ENCODE measurements at regions not wholly inside any gene's neighbourhood (a gene's known extent, or its start where the extent isn't known, plus 50 kb on each side); places are given as distances from the start of the nearest gene placed in this dataset.
"Not testable (repeated sequence)": the region's sequence is repeated elsewhere in the genome, so short reads cannot be mapped to it uniquely, and the experiment has no call there.

- not testable (repeated sequence) for H3K9ac ChIP-seq (ENCODE audit: insufficient read length, low read depth); H3K4me3 ChIP-seq (ENCODE audit: insufficient read length, low read depth); H3K4me1 ChIP-seq (ENCODE audit: insufficient read depth, insufficient read length); H3K9me3 ChIP-seq (ENCODE audit: insufficient read depth, low read length); DNase-seq (ENCODE audit: low read depth, low spot score); H3K27me3 ChIP-seq (ENCODE audit: insufficient read depth, insufficient read length); H3K36me3 ChIP-seq (ENCODE audit: insufficient read depth, insufficient read length, low read length)
Measured at GRCh38 chr16:18263046-18263445, 73.5 kb downstream of the NPIPA8 start.

GRCh38 chr16:18261848-18262247 is 74.7 kb downstream of the NPIPA8 start:
- H3K9ac ChIP-seq (ENCODE audit: insufficient read length, low read depth); H3K27me3 ChIP-seq (ENCODE audit: insufficient read depth, insufficient read length); H3K4me3 ChIP-seq (ENCODE audit: insufficient read length, low read depth); H3K9me3 ChIP-seq (ENCODE audit: insufficient read depth, low read length); DNase-seq (ENCODE audit: low read depth, low spot score); H3K36me3 ChIP-seq (ENCODE audit: insufficient read depth, insufficient read length, low read length); H3K4me1 ChIP-seq (ENCODE audit: insufficient read depth, insufficient read length): not testable (repeated sequence)

- H3K27me3 ChIP-seq (ENCODE audit: insufficient read depth, insufficient read length); DNase-seq (ENCODE audit: low read depth, low spot score); H3K4me3 ChIP-seq (ENCODE audit: insufficient read length, low read depth); H3K9ac ChIP-seq (ENCODE audit: insufficient read length, low read depth); H3K9me3 ChIP-seq (ENCODE audit: insufficient read depth, low read length); H3K4me1 ChIP-seq (ENCODE audit: insufficient read depth, insufficient read length); H3K36me3 ChIP-seq (ENCODE audit: insufficient read depth, insufficient read length, low read length): not testable (repeated sequence)
Measured at GRCh38 chr16:18259496-18260176, 76.9 kb downstream of the NPIPA8 start.

- not testable (repeated sequence) for H3K9me3 ChIP-seq (ENCODE audit: insufficient read depth, low read length); H3K36me3 ChIP-seq (ENCODE audit: insufficient read depth, insufficient read length, low read length); H3K9ac ChIP-seq (ENCODE audit: insufficient read length, low read depth); H3K4me1 ChIP-seq (ENCODE audit: insufficient read depth, insufficient read length); DNase-seq (ENCODE audit: low read depth, low spot score); H3K27me3 ChIP-seq (ENCODE audit: insufficient read depth, insufficient read length); H3K4me3 ChIP-seq (ENCODE audit: insufficient read length, low read depth)
Measured at GRCh38 chr16:18252943-18253342, 83.6 kb downstream of the NPIPA8 start.

GRCh38 chr16:18230505-18230904 is 106.0 kb downstream of the NPIPA8 start:
- not testable (repeated sequence) for H3K4me1 ChIP-seq (ENCODE audit: insufficient read depth, insufficient read length); H3K9me3 ChIP-seq (ENCODE audit: insufficient read depth, low read length); H3K27me3 ChIP-seq (ENCODE audit: insufficient read depth, insufficient read length); DNase-seq (ENCODE audit: low read depth, low spot score); H3K36me3 ChIP-seq (ENCODE audit: insufficient read depth, insufficient read length, low read length); H3K4me3 ChIP-seq (ENCODE audit: insufficient read length, low read depth); H3K9ac ChIP-seq (ENCODE audit: insufficient read length, low read depth)

- not testable (repeated sequence) for H3K4me1 ChIP-seq (ENCODE audit: insufficient read depth, insufficient read length); DNase-seq (ENCODE audit: low read depth, low spot score); H3K27me3 ChIP-seq (ENCODE audit: insufficient read depth, insufficient read length); H3K4me3 ChIP-seq (ENCODE audit: insufficient read length, low read depth); H3K9me3 ChIP-seq (ENCODE audit: insufficient read depth, low read length); H3K36me3 ChIP-seq (ENCODE audit: insufficient read depth, insufficient read length, low read length); H3K9ac ChIP-seq (ENCODE audit: insufficient read length, low read depth)
Measured at GRCh38 chr16:18222054-18223009, 114.2 kb downstream of the NPIPA8 start.

GRCh38 chr16:18217741-18218140 is 118.8 kb downstream of the NPIPA8 start:
- not testable (repeated sequence) for H3K9ac ChIP-seq (ENCODE audit: insufficient read length, low read depth); DNase-seq (ENCODE audit: low read depth, low spot score); H3K4me3 ChIP-seq (ENCODE audit: insufficient read length, low read depth); H3K27me3 ChIP-seq (ENCODE audit: insufficient read depth, insufficient read length); H3K36me3 ChIP-seq (ENCODE audit: insufficient read depth, insufficient read length, low read length); H3K9me3 ChIP-seq (ENCODE audit: insufficient read depth, low read length); H3K4me1 ChIP-seq (ENCODE audit: insufficient read depth, insufficient read length)

- not testable (repeated sequence) for H3K4me1 ChIP-seq (ENCODE audit: insufficient read depth, insufficient read length); H3K9ac ChIP-seq (ENCODE audit: insufficient read length, low read depth); H3K9me3 ChIP-seq (ENCODE audit: insufficient read depth, low read length); H3K36me3 ChIP-seq (ENCODE audit: insufficient read depth, insufficient read length, low read length); DNase-seq (ENCODE audit: low read depth, low spot score); H3K4me3 ChIP-seq (ENCODE audit: insufficient read length, low read depth); H3K27me3 ChIP-seq (ENCODE audit: insufficient read depth, insufficient read length)
Measured at GRCh38 chr16:18216814-18217213, 119.7 kb downstream of the NPIPA8 start.

- not testable (repeated sequence) for H3K4me3 ChIP-seq (ENCODE audit: insufficient read length, low read depth); H3K9me3 ChIP-seq (ENCODE audit: insufficient read depth, low read length); H3K9ac ChIP-seq (ENCODE audit: insufficient read length, low read depth); H3K36me3 ChIP-seq (ENCODE audit: insufficient read depth, insufficient read length, low read length); DNase-seq (ENCODE audit: low read depth, low spot score); H3K27me3 ChIP-seq (ENCODE audit: insufficient read depth, insufficient read length); H3K4me1 ChIP-seq (ENCODE audit: insufficient read depth, insufficient read length)
Measured at GRCh38 chr16:18213810-18214209, 122.7 kb downstream of the NPIPA8 start.

- H3K9ac ChIP-seq (ENCODE audit: insufficient read length, low read depth); H3K27me3 ChIP-seq (ENCODE audit: insufficient read depth, insufficient read length); DNase-seq (ENCODE audit: low read depth, low spot score): not testable (repeated sequence)
Measured at GRCh38 chr16:18211505-18211904, 125.0 kb downstream of the NPIPA8 start.

GRCh38 chr16:18204786-18205185 is 131.8 kb downstream of the NPIPA8 start:
- not testable (repeated sequence) for H3K4me1 ChIP-seq (ENCODE audit: insufficient read depth, insufficient read length); H3K9ac ChIP-seq (ENCODE audit: insufficient read length, low read depth); H3K27me3 ChIP-seq (ENCODE audit: insufficient read depth, insufficient read length); DNase-seq (ENCODE audit: low read depth, low spot score); H3K36me3 ChIP-seq (ENCODE audit: insufficient read depth, insufficient read length, low read length); H3K4me3 ChIP-seq (ENCODE audit: insufficient read length, low read depth); H3K9me3 ChIP-seq (ENCODE audit: insufficient read depth, low read length)

More at GRCh38 chr16:18211505-18211904, 125.0 kb downstream of the NPIPA8 start:
- H3K4me1 ChIP-seq (ENCODE audit: insufficient read depth, insufficient read length); H3K36me3 ChIP-seq (ENCODE audit: insufficient read depth, insufficient read length, low read length); H3K9me3 ChIP-seq (ENCODE audit: insufficient read depth, low read length); H3K4me3 ChIP-seq (ENCODE audit: insufficient read length, low read depth): not testable (repeated sequence)

GRCh38 chr16:18204309-18204708 is 132.2 kb downstream of the NPIPA8 start:
- H3K36me3 ChIP-seq (ENCODE audit: insufficient read depth, insufficient read length, low read length); H3K9ac ChIP-seq (ENCODE audit: insufficient read length, low read depth); DNase-seq (ENCODE audit: low read depth, low spot score); H3K4me1 ChIP-seq (ENCODE audit: insufficient read depth, insufficient read length); H3K9me3 ChIP-seq (ENCODE audit: insufficient read depth, low read length); H3K4me3 ChIP-seq (ENCODE audit: insufficient read length, low read depth); H3K27me3 ChIP-seq (ENCODE audit: insufficient read depth, insufficient read length): not testable (repeated sequence)
